B cell (primary cell): ENCODE measurements at regions not wholly inside any gene's neighbourhood (a gene's known extent, or its start where the extent isn't known, plus 50 kb on each side); places are given as distances from the start of the nearest gene placed in this dataset.
"Not testable (repeated sequence)": the region's sequence is repeated elsewhere in the genome, so short reads cannot be mapped to it uniquely, and the experiment has no call there.

ENCODE experiments used
- EZH2 ChIP-seq: IDR thresholded peaks from 2 replicates; pipeline ENCODE4 v1.6.1; 2012; ENCODE audit warnings: borderline replicate concordance, low read depth, mild to moderate bottlenecking, moderate library complexity, low read length; ENCODE audit not compliant: insufficient read depth, poor library complexity, severe bottlenecking
- TF ChIP-seq, protein P1 (sequence below): fragments of 200-600 bp; IDR thresholded peaks from one replicate; pipeline ENCODE4 v1.8.0; 2022; ENCODE audit warnings: antibody characterized with exemption, mild to moderate bottlenecking

DNA sequence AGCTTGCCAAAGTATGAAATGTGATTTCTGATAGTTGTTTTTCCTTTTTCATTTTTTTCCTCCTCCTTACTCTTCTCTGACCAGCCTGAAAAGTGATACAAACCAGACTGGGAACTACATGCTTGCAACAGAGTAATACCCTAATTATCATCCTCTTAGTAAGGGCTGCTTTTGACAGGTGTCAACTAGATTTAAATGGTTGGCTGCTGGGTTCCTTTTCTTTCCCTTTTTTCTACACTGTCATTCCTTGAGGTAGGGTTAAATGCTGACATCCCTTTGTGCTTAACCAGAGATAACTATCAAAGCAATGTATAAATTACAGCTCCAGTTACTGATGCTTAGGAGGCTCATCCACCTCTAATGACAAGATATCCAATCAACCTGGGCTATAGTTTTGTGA, 598.8 kb downstream of the TTLL7 start:
- TF ChIP-seq, protein P1, sequence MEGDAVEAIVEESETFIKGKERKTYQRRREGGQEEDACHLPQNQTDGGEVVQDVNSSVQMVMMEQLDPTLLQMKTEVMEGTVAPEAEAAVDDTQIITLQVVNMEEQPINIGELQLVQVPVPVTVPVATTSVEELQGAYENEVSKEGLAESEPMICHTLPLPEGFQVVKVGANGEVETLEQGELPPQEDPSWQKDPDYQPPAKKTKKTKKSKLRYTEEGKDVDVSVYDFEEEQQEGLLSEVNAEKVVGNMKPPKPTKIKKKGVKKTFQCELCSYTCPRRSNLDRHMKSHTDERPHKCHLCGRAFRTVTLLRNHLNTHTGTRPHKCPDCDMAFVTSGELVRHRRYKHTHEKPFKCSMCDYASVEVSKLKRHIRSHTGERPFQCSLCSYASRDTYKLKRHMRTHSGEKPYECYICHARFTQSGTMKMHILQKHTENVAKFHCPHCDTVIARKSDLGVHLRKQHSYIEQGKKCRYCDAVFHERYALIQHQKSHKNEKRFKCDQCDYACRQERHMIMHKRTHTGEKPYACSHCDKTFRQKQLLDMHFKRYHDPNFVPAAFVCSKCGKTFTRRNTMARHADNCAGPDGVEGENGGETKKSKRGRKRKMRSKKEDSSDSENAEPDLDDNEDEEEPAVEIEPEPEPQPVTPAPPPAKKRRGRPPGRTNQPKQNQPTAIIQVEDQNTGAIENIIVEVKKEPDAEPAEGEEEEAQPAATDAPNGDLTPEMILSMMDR: not testable (repeated sequence)
- not testable (repeated sequence) for TF ChIP-seq EZH2
